HepG2 (cell line): ENCODE measurements at regions not wholly inside any gene's neighbourhood (a gene's known extent, or its start where the extent isn't known, plus 50 kb on each side); places are given as distances from the start of the nearest gene placed in this dataset.
A peak's percentile ranks its signal among the peaks of the same experiment; 100 is the strongest.

Experiments
- ATAC-seq: fragments of 200-7000 bp; cut with Tn5 transposase; 3 replicates; pipeline ENCODE4 v1.9.1; 2020; ENCODE audit warnings: mild to moderate bottlenecking, moderate library complexity
- BruUV-seq: library from RNA; stranded (reverse); fragments of 400-500 nt; replicated peaks from 2 replicates; lab custom pipeline; 2021; lab: Mats Ljungman, UMichigan
- CTCF ChIA-PET: fragments of 300-600 bp; formaldehyde crosslinking; extraction: SDS; loops from one replicate; lab custom pipeline; 2021; ENCODE audit warnings: low total read pairs, inconsistent platforms, low intra/inter-chr PET ratio; lab: Yijun Ruan, JAX
- POLR2A ChIA-PET: fragments of 350-600 bp; sonication (Branson Sonifier 250); formaldehyde crosslinking; loops from one replicate; lab custom pipeline; 2020; ENCODE audit warnings: antibody characterized with exemption, inconsistent platforms; lab: Yijun Ruan, JAX
- DNase-seq: peaks from one replicate; pipeline ENCODE4 v3.0.0-alpha.2; 2015; ENCODE audit warnings: low spot score
- FAIRE-seq: peaks from 3 replicates; lab custom pipeline; 2011; peaks lifted over from hg19 to GRCh38; lab: Jason Lieb, UNC
- H2AFZ ChIP-seq: one replicate; pipeline ENCODE4 v1.6.1; 2011; ENCODE audit warnings: low read length, inconsistent platforms
- H3K27ac ChIP-seq: fragments of 300-600 bp; 3 replicates; pipeline ENCODE4 v1.8.0; 2011; ENCODE audit warnings: mixed run types, mild to moderate bottlenecking, mixed read lengths, low read length, inconsistent platforms; ENCODE audit not compliant: insufficient read depth; ENCODE audit errors: extremely low read length
- H3K27me3 ChIP-seq, 2 experiments: fragments of 200-600 bp in 1 of 2; 2 replicates in 1 of 2; 3 replicates in 1 of 2; pipeline versions ENCODE4 v1.6.0 to v1.8.0; 2011; ENCODE audit warnings: low read length in 2 of 2, mild to moderate bottlenecking in 2 of 2, moderate library complexity in 2 of 2, inconsistent platforms in 1 of 2; ENCODE audit not compliant: insufficient read depth in 2 of 2, control insufficient read depth in 1 of 2
- H3K36me3 ChIP-seq, 2 experiments: fragments of 200-600 bp in 1 of 2; replicated peaks in 1 of 2; 2 replicates in 1 of 2; 3 replicates in 1 of 2; pipeline versions ENCODE4 v1.5.1 to v1.8.0; 2011; ENCODE audit warnings: low read length in 2 of 2, inconsistent platforms in 1 of 2; ENCODE audit not compliant: insufficient read depth in 2 of 2, control insufficient read depth in 1 of 2
- H3K4me1 ChIP-seq: 2 replicates; pipeline ENCODE4 v1.5.1; 2012; ENCODE audit warnings: low read length, inconsistent platforms; ENCODE audit not compliant: insufficient read depth
- H3K4me2 ChIP-seq: 2 replicates; pipeline ENCODE4 v1.6.0; 2011; ENCODE audit warnings: low read depth, low read length, inconsistent platforms
- H3K4me3 ChIP-seq, 3 experiments: fragments of 200-600 bp in 1 of 3; sonication (generic), shearing (Covaris generic) in 1 of 3; replicated peaks in 1 of 3; 2 replicates each; pipeline ENCODE4 v1.5.1; 2011 to 2016; ENCODE audit warnings: low read length in 3 of 3, inconsistent platforms in 2 of 3, low read depth in 2 of 3, mild to moderate bottlenecking in 2 of 3, control low read depth in 1 of 3, mixed read lengths in 1 of 3; ENCODE audit not compliant: insufficient read depth in 1 of 3
- H3K79me2 ChIP-seq: one replicate; pipeline ENCODE4 v1.6.1; 2011; ENCODE audit warnings: low read length, inconsistent platforms; ENCODE audit not compliant: insufficient read depth
- H3K9ac ChIP-seq: 2 replicates; pipeline ENCODE4 v1.6.0; 2011; ENCODE audit warnings: mild to moderate bottlenecking, low read depth, low read length, inconsistent platforms; ENCODE audit not compliant: insufficient read depth
- H3K9me3 ChIP-seq: 2 replicates; pipeline ENCODE4 v1.5.1; 2012; ENCODE audit warnings: mild to moderate bottlenecking, low read length
- H4K20me1 ChIP-seq: 2 replicates; pipeline ENCODE4 v1.6.0; 2011; ENCODE audit warnings: inconsistent platforms, mild to moderate bottlenecking, low read length, moderate library complexity; ENCODE audit not compliant: insufficient read depth
- ARNTL ChIP-seq: sonication (generic); formaldehyde crosslinking; IDR thresholded peaks from 2 replicates; pipeline ENCODE4 v1.4.0; 2020; ENCODE audit warnings: mild to moderate bottlenecking, missing genetic modification reagents
- KDM5B ChIP-seq: sonication (generic); formaldehyde crosslinking; IDR thresholded peaks from 2 replicates; pipeline ENCODE4 v1.4.0; 2020; ENCODE audit warnings: missing genetic modification reagents, mild to moderate bottlenecking, borderline replicate concordance
- KLF11 ChIP-seq: IDR thresholded peaks from 2 replicates; pipeline ENCODE4 v1.6.1; 2016; ENCODE audit warnings: missing compliant biosample characterization
- NR1H2 ChIP-seq: sonication (generic); formaldehyde crosslinking; IDR thresholded peaks from 2 replicates; pipeline ENCODE4 v1.8.1; 2022; ENCODE audit warnings: low read depth, missing genetic modification reagents, borderline replicate concordance
- ONECUT2 ChIP-seq: sonication (generic); formaldehyde crosslinking; IDR thresholded peaks from 2 replicates; pipeline ENCODE4 v1.4.0; 2020; ENCODE audit warnings: missing genetic modification reagents
- SNRNP70 ChIP-seq: fragments of 200-400 bp; formaldehyde crosslinking; IDR thresholded peaks from 2 replicates; pipeline ENCODE4 v1.6.1; 2017; ENCODE audit warnings: mild to moderate bottlenecking, low read depth, low read length, moderate library complexity
- ZBTB7A ChIP-seq: sonication (generic); formaldehyde crosslinking; IDR thresholded peaks from 2 replicates; pipeline ENCODE4 v1.8.0; 2022; ENCODE audit warnings: mild to moderate bottlenecking, missing genetic modification reagents
- ZNF263 ChIP-seq: sonication (generic); formaldehyde crosslinking; IDR thresholded peaks from 2 replicates; pipeline ENCODE4 v1.4.0; 2020; ENCODE audit warnings: missing genetic modification reagents
- ZNF510 ChIP-seq: sonication (generic); formaldehyde crosslinking; IDR thresholded peaks from 2 replicates; pipeline ENCODE4 v1.4.0; 2020; ENCODE audit warnings: low read depth, mild to moderate bottlenecking, missing genetic modification reagents
- ZNF564 ChIP-seq: sonication (generic); formaldehyde crosslinking; IDR thresholded peaks from 2 replicates; pipeline ENCODE4 v1.8.1; 2023; ENCODE audit warnings: mild to moderate bottlenecking, missing genetic modification reagents
- ZNF660 ChIP-seq: sonication (generic); formaldehyde crosslinking; IDR thresholded peaks from 2 replicates; pipeline ENCODE4 v1.5.1; 2020; ENCODE audit warnings: mild to moderate bottlenecking, low read depth, missing genetic modification reagents, borderline replicate concordance
- whole genome bisulfite sequencing: methylation state at CpG from one replicate; pipeline ENCODE4 v1.1.6; 2017; ENCODE audit warnings: low lambda C conversion rate; 5-methylcytosine and 5-hydroxymethylcytosine counted together
- in situ Hi-C: cut with HindIII; loops from 2 replicates; pipeline ENCODE4 v1.10.0; 2017; ENCODE audit warnings: low pct_unique_long_range_greater_than_20kb; ENCODE audit not compliant: extremely low pct_ligation_motif_present
- intact Hi-C: fragments of 100-400 bp; cut with micrococcal nuclease; formaldehyde crosslinking; loops from one replicate; pipeline ENCODE4 v1.10.0; 2022; ENCODE audit not compliant: unreplicated experiment

GRCh38 chr2:9761577-9761976 lies 81.7 kb upstream of the TAF1B start (continued):
- no peak for TF ChIP-seq KLF11 (CRISPR knock-in tag)

GRCh38 chr2:9762164-9762563 lies 81.1 kb upstream of the TAF1B start:
- H3K4me3 ChIP-seq: no peak overlapping the region
- no peaks in the 10 kb centered on the region for H3K9me3 ChIP-seq
- H3K27ac ChIP-seq: no peak overlapping the region
- no peaks in the 10 kb centered on the region for H3K79me2 ChIP-seq
- H3K27me3 ChIP-seq: peaks cover 9 to 88% of the 10 kb centered on the region in 2 experiments; a peak in 4 of 5 replicates
- H3K4me1 ChIP-seq: peaks cover 42% of the 10 kb centered on the region
- 21% methylated on average over 5 of the region's 5 CpGs for WGBS
- CTCF ChIA-PET: no interaction called here
- no peak for ATAC-seq
- H3K36me3 ChIP-seq: no peaks in the 10 kb centered on the region
- no peak for FAIRE-seq
- TF ChIP-seq ZNF660: no peak
- TF ChIP-seq ONECUT2 (CRISPR knock-in tag): no peak
- no peak for TF ChIP-seq ARNTL (CRISPR knock-in tag)
- TF ChIP-seq SNRNP70: no peak
- no peak for TF ChIP-seq ZNF564
- no peak overlapping the region for H3K9ac ChIP-seq
- H3K4me2 ChIP-seq: no peak overlapping the region
- no peaks in the 10 kb centered on the region for H4K20me1 ChIP-seq
- POLR2A ChIA-PET: no interaction called here
- intact Hi-C loops (no loop called here), in situ Hi-C loops (no loop called here)
- DNase-seq: no peak
- no peak overlapping the region for H2AFZ ChIP-seq
- BruUV-seq: no TSS peak

- Histone ChIP-seq H3K4me3 (no peak overlapping the region), H3K4me2 (no peak overlapping the region), H3K36me3 (no peaks in the 10 kb centered on the region), H3K27me3 (peaks cover 9 to 88% of the 10 kb centered on the region in 2 experiments; a peak in 4 of 5 replicates), H3K79me2 (no peaks in the 10 kb centered on the region), H4K20me1 (no peaks in the 10 kb centered on the region), H3K9me3 (no peaks in the 10 kb centered on the region), H3K9ac (no peak overlapping the region), H3K27ac (no peak overlapping the region), H3K4me1 (peaks cover 49% of the 10 kb centered on the region), H2AFZ (no peak overlapping the region)
- FAIRE-seq: no peak
- ChIA-PET CTCF (no interaction called here), POLR2A (no interaction called here)
- TF ChIP-seq ZNF510 (no peak), ZNF263 (CRISPR knock-in tag) (0 out of 2 replicates have a peak, but pooled peaks have one; percentile 22), KDM5B (CRISPR knock-in tag) (0 out of 2 replicates have a peak, but pooled peaks have one; percentile 32), NR1H2 (CRISPR knock-in tag) (peak; percentile 19; the same call in 1 of the 2 replicates), ZBTB7A (CRISPR knock-in tag) (0 out of 2 replicates have a peak, but pooled peaks have one; percentile 30)
- WGBS: 65% methylated on average over 8 of the region's 9 CpGs
- DNase-seq: no peak
- 0 out of 3 replicates have a peak, but pooled peaks have one; percentile 2 for ATAC-seq
- in situ Hi-C loops (no loop called here), intact Hi-C loops (no loop called here)
- BruUV-seq: no TSS peak
Measured at GRCh38 chr2:9762941-9763340, 80.3 kb upstream of the TAF1B start.
